Gastroesophageal sphincter (tissue), 4 donors: ENCODE measurements at regions not wholly inside any gene's neighbourhood (a gene's known extent, or its start where the extent isn't known, plus 50 kb on each side); places are given as distances from the start of the nearest gene placed in this dataset.

Source experiments
- ATAC-seq: fragments of 150-250 bp; one replicate; pipeline ENCODE4 v1.9.1; 2016; ENCODE audit warnings: mild to moderate bottlenecking, moderate library complexity
- H3K27ac ChIP-seq, 4 donors: fragments of 200-600 bp; sonication (generic) in 3 of 4; 1 replicate in 3 of 4; 2 replicates in 1 of 4; pipeline ENCODE4 v1.5.1; 2016 to 2019
- H3K27me3 ChIP-seq: fragments of 200-600 bp; sonication (generic); one replicate; pipeline ENCODE4 v1.5.1; 2019
- H3K36me3 ChIP-seq, 2 donors: fragments of 200-600 bp; sonication (generic); one replicate each; pipeline ENCODE4 v1.5.1; 2019; ENCODE audit warnings: control low read depth in 1 of 2
- H3K4me1 ChIP-seq, 3 donors: fragments of 200-600 bp; sonication (generic); 1 replicate in 2 of 3; 2 replicates in 1 of 3; pipeline ENCODE4 v1.5.1; 2016 to 2019; ENCODE audit warnings: control low read depth in 2 of 3
- H3K4me3 ChIP-seq, 2 donors: fragments of 200-600 bp; sonication (generic); one replicate each; pipeline ENCODE4 v1.5.1; 2019; ENCODE audit warnings: mild to moderate bottlenecking in 1 of 2, moderate library complexity in 1 of 2
- H3K9me3 ChIP-seq, 3 donors: fragments of 200-600 bp; sonication (generic); one replicate each; pipeline ENCODE4 v1.5.1; 2017 to 2019; ENCODE audit warnings: control low read depth in 2 of 3
- CTCF ChIP-seq, 4 experiments: fragments of 200-600 bp in 2 of 4; fragments of 450-650 bp in 2 of 4; sonication (generic) in 1 of 4; IDR thresholded peaks; one replicate each; pipeline ENCODE4 v1.5.1; 2017 to 2019; ENCODE audit warnings: antibody characterized with exemption in 4 of 4, mild to moderate bottlenecking in 2 of 4, moderate library complexity in 2 of 4
- EP300 ChIP-seq: sonication (generic); formaldehyde crosslinking; IDR thresholded peaks from one replicate; pipeline ENCODE4 v1.6.1; 2017; ENCODE audit warnings: antibody characterized with exemption, mild to moderate bottlenecking
- POLR2A ChIP-seq, 2 donors: fragments of 450-650 bp; IDR thresholded peaks; one replicate each; pipeline ENCODE4 v1.6.1; 2017; ENCODE audit warnings: antibody characterized with exemption in 2 of 2, mild to moderate bottlenecking in 2 of 2, moderate library complexity in 1 of 2
- POLR2AphosphoS5 ChIP-seq: sonication (generic); formaldehyde crosslinking; IDR thresholded peaks from one replicate; pipeline ENCODE4 v1.6.1; 2017; ENCODE audit warnings: antibody characterized with exemption
- WGBS, 2 donors: methylation state at CpG; one replicate each; pipeline ENCODE4 v1.1.5; 2018; ENCODE audit warnings: low coverage in 1 of 2; 5-methylcytosine and 5-hydroxymethylcytosine counted together

GRCh38 chr2:239484571-239485355, 83.9 kb upstream of the HDAC4 start:
- no peaks in the 10 kb centered on the region for H3K4me1 ChIP-seq
- H3K4me3 ChIP-seq, result no peak overlapping the region
- H3K27me3 ChIP-seq, result no peaks in the 10 kb centered on the region
- 86% methylated on average over 19 of the region's 22 CpGs; no CpG with 5 or more reads in 1 of the 2 donors for WGBS, 2 donors
- TF ChIP-seq POLR2A (IDR thresholded peaks at IDR 0.05), result no peak
- H3K36me3 ChIP-seq, result no peaks in the 10 kb centered on the region
- no peaks in the 10 kb centered on the region for H3K9me3 ChIP-seq
- ATAC-seq, result no peak
- H3K27ac ChIP-seq, result no peak overlapping the region

GRCh38 chr2:239482778-239483712, 82.2 kb upstream of the HDAC4 start:
- 68 to 79% methylated on average over 9 to 12 of the region's 38 CpGs for WGBS, 2 donors
- no peak for TF ChIP-seq CTCF (IDR thresholded peaks at IDR 0.05)
- TF ChIP-seq POLR2A (IDR thresholded peaks at IDR 0.05), result no peak
- no peak for TF ChIP-seq POLR2AphosphoS5
- TF ChIP-seq EP300, result no peak
- no peak for ATAC-seq

GRCh38 chr2:239479471-239479870, 78.7 kb upstream of the HDAC4 start:
- no peaks in the 10 kb centered on the region for H3K4me1 ChIP-seq
- no CpG with 5 or more reads among the region's 5 CpGs for WGBS, 2 donors
- no peaks in the 10 kb centered on the region for H3K9me3 ChIP-seq
- H3K4me3 ChIP-seq, result no peak overlapping the region
- TF ChIP-seq POLR2AphosphoS5 (no peak), CTCF (IDR thresholded peaks at IDR 0.05) (no peak), EP300 (no peak), POLR2A (IDR thresholded peaks at IDR 0.05) (no peak)
- no peaks in the 10 kb centered on the region for H3K36me3 ChIP-seq
- no peak overlapping the region for H3K27ac ChIP-seq
- H3K27me3 ChIP-seq, result no peaks in the 10 kb centered on the region
- ATAC-seq, result no peak

More at GRCh38 chr2:239482778-239483712, 82.2 kb upstream of the HDAC4 start:
- no peaks in the 10 kb centered on the region for H3K9me3 ChIP-seq
- H3K4me1 ChIP-seq, result no peaks in the 10 kb centered on the region
- no peak overlapping the region for H3K27ac ChIP-seq
- H3K4me3 ChIP-seq, result no peak overlapping the region
- no peaks in the 10 kb centered on the region for H3K36me3 ChIP-seq
- no peaks in the 10 kb centered on the region for H3K27me3 ChIP-seq

- no peaks in the 10 kb centered on the region for H3K27me3 ChIP-seq
- H3K36me3 ChIP-seq, result no peaks in the 10 kb centered on the region
- H3K4me1 ChIP-seq, result no peaks in the 10 kb centered on the region
- H3K9me3 ChIP-seq, result no peaks in the 10 kb centered on the region
- TF ChIP-seq EP300, result no peak
- TF ChIP-seq POLR2A (IDR thresholded peaks at IDR 0.05), result no peak
- no peak for TF ChIP-seq POLR2AphosphoS5
- no peak for TF ChIP-seq CTCF (IDR thresholded peaks at IDR 0.05)
- 75 to 90% methylated on average over 4 to 10 of the region's 19 CpGs for WGBS, 2 donors
- no peak for ATAC-seq
- no peak overlapping the region for H3K27ac ChIP-seq
- H3K4me3 ChIP-seq, result no peak overlapping the region
Measured at GRCh38 chr2:239477591-239477990, 76.8 kb upstream of the HDAC4 start.

GRCh38 chr2:239476757-239477585, 76.2 kb upstream of the HDAC4 start:
- Histone ChIP-seq H3K36me3 (no peaks in the 10 kb centered on the region), H3K27ac (no peak overlapping the region), H3K9me3 (no peaks in the 10 kb centered on the region), H3K27me3 (no peaks in the 10 kb centered on the region), H3K4me1 (no peaks in the 10 kb centered on the region), H3K4me3 (no peak overlapping the region)
- TF ChIP-seq EP300, result no peak
- TF ChIP-seq CTCF (IDR thresholded peaks at IDR 0.05), result no peak
- no peak for TF ChIP-seq POLR2AphosphoS5
- no peak for TF ChIP-seq POLR2A (IDR thresholded peaks at IDR 0.05)
- WGBS, 2 donors, result 79 to 86% methylated on average over 3 to 13 of the region's 25 CpGs
- no peak for ATAC-seq
